ENCODE measurements at regions not wholly inside any gene's neighbourhood (a gene's known extent, or its start where the extent isn't known, plus 50 kb on each side); places are given as distances from the start of the nearest gene placed in this dataset.

- Histone ChIP-seq H3K36me3 (ENCODE audit: control insufficient read depth in 2 of 2, insufficient read depth in 2 of 2, low read length in 1 of 2) (no peaks in the 10 kb centered on the region), H3K4me1 (ENCODE audit: control insufficient read depth, insufficient read depth, low read length) (no peaks in the 10 kb centered on the region)
These were observed 283.5 kb upstream of the NEBL start for GRCh38 chr10:21180604-21181003.

More at GRCh38 chr10:21180604-21181003, 283.5 kb upstream of the NEBL start:
- ATAC-seq (no peak), FAIRE-seq (no peak), DNase-seq (ENCODE audit: low read depth, low spot score) (no peak)
- intact Hi-C loops (cut with micrococcal nuclease; ENCODE audit: unreplicated experiment) (no loop called here), in situ Hi-C loops (cut with MboI) (no loop called here)
- ChIA-PET SMC1A (ENCODE audit: uncharacterized antibody, unreplicated experiment) (no interaction called here), POLR2A (no interaction called here), RAD21 (ENCODE audit: unreplicated experiment) (no interaction called here), CTCF (interaction anchor here (0.7 kb wide), 1 partner anchor 18 kb away, joined by 3 read pairs; no protein-coding TSS in a partner anchor)
- Histone ChIP-seq H3K9me3 (replicated peaks; ENCODE audit: control insufficient read depth, insufficient read depth, low read length) (no peaks in the 10 kb centered on the region), H3K27ac (ENCODE audit: control insufficient read depth, insufficient read depth) (no peak overlapping the region), H3K27me3 (replicated peaks in 1 of 2; ENCODE audit: control insufficient read depth in 2 of 2, insufficient read depth in 2 of 2, low read length in 1 of 2) (no peaks in the 10 kb centered on the region; a peak in 3 of 4 replicates), H4K20me1 (ENCODE audit: control insufficient read depth, insufficient read depth) (no peaks in the 10 kb centered on the region), H3K4me2 (ENCODE audit: control insufficient read depth, insufficient read depth) (no peak overlapping the region), H2AFZ (ENCODE audit: control insufficient read depth, low read depth, low read length) (no peak overlapping the region), H3K4me3 (no peak overlapping the region), H3K9ac (ENCODE audit: control insufficient read depth, insufficient read depth, low read length) (no peak overlapping the region), H3K79me2 (ENCODE audit: control insufficient read depth, insufficient read depth, low read length) (no peaks in the 10 kb centered on the region)
- TF ChIP-seq CBX3 (IDR thresholded peaks at IDR 0.05; ENCODE audit: borderline replicate concordance, low read depth): no peak
- no peak for TF ChIP-seq ZBED1 (IDR thresholded peaks at IDR 0.05; ENCODE audit: borderline replicate concordance)
- TF ChIP-seq IRF4 (IDR thresholded peaks at IDR 0.05; ENCODE audit: low read depth, low read length): no peak
- no peak for TF ChIP-seq NRF1 (conservative IDR thresholded peaks at IDR 0.05; ENCODE audit: low read depth, low read length)
- no peak for TF ChIP-seq KLF5 (IDR thresholded peaks at IDR 0.05; ENCODE audit: partially characterized antibody)
- no peak for TF ChIP-seq MYB (IDR thresholded peaks at IDR 0.05; ENCODE audit: borderline replicate concordance, low read depth, low read length)
- no peak for TF ChIP-seq PML (IDR thresholded peaks at IDR 0.05; ENCODE audit: low read length)
- TF ChIP-seq IKZF2 (IDR thresholded peaks at IDR 0.05): no peak
- TF ChIP-seq FOXK2 (IDR thresholded peaks at IDR 0.05): no peak
- no peak for TF ChIP-seq TBL1XR1 (IDR thresholded peaks at IDR 0.05; ENCODE audit: low read depth, low read length)
- no peak for TF ChIP-seq EGR1 (IDR thresholded peaks at IDR 0.05; ENCODE audit: borderline replicate concordance in 1 of 2, low read depth in 2 of 2, low read length in 2 of 2)
- no peak for TF ChIP-seq USF1 (IDR thresholded peaks at IDR 0.05; ENCODE audit: borderline replicate concordance, extremely low read length, insufficient read depth, low read depth, low read length)
- TF ChIP-seq SMAD1 (IDR thresholded peaks at IDR 0.05; ENCODE audit: low read depth, partially characterized antibody): no peak
- no peak for TF ChIP-seq ZNF687 (IDR thresholded peaks at IDR 0.05)
- TF ChIP-seq NFYB (IDR thresholded peaks at IDR 0.05; ENCODE audit: insufficient read depth, low read depth, low read length): no peak
- TF ChIP-seq WRNIP1 (IDR thresholded peaks at IDR 0.05; ENCODE audit: borderline replicate concordance, low read depth, low read length): no peak
- no peak for TF ChIP-seq SUPT20H (IDR thresholded peaks at IDR 0.05; ENCODE audit: borderline replicate concordance, control insufficient read depth, low read depth, low read length)
- no TSS peak for BruUV-seq (replicated peaks)
